CD14-positive monocyte (primary cell): ENCODE measurements at regions not wholly inside any gene's neighbourhood (a gene's known extent, or its start where the extent isn't known, plus 50 kb on each side); places are given as distances from the start of the nearest gene placed in this dataset.

ENCODE experiments used
- DNase-seq, 3 donors: peaks; one replicate each; pipeline ENCODE4 v3.0.0-alpha.2; 2011 to 2022
- H2AFZ ChIP-seq: 2 replicates; pipeline ENCODE4 v1.6.0; 2012; ENCODE audit warnings: mild to moderate bottlenecking, low read depth, low read length, inconsistent platforms; ENCODE audit not compliant: insufficient read depth, poor library complexity, severe bottlenecking
- H3K27ac ChIP-seq, 2 donors: 1 replicate in 1 of 2; 2 replicates in 1 of 2; pipeline ENCODE4 v1.5.1; 2012 to 2013; ENCODE audit warnings: low read length in 2 of 2, control low read depth in 1 of 2, inconsistent platforms in 1 of 2, low read depth in 1 of 2, mild to moderate bottlenecking in 1 of 2
- H3K27me3 ChIP-seq, 2 donors: one replicate each; pipeline versions ENCODE4 v1.6.0 to v1.6.1; 2011 to 2013; ENCODE audit warnings: low read length in 2 of 2; ENCODE audit not compliant: control insufficient read depth in 2 of 2, insufficient read depth in 2 of 2
- H3K36me3 ChIP-seq, 2 donors: replicated peaks in 1 of 2; 1 replicate in 1 of 2; 2 replicates in 1 of 2; pipeline versions ENCODE4 v1.5.1 to v1.6.1; 2012 to 2013; ENCODE audit warnings: low read length in 2 of 2, control low read depth in 1 of 2, inconsistent platforms in 1 of 2, mild to moderate bottlenecking in 1 of 2; ENCODE audit not compliant: insufficient read depth in 2 of 2, control insufficient read depth in 1 of 2
- H3K4me1 ChIP-seq, 2 donors: 1 replicate in 1 of 2; 2 replicates in 1 of 2; pipeline versions ENCODE4 v1.5.1 to v1.6.1; 2012 to 2013; ENCODE audit warnings: low read length in 2 of 2, control low read depth in 1 of 2, inconsistent platforms in 1 of 2, mild to moderate bottlenecking in 1 of 2, moderate library complexity in 1 of 2; ENCODE audit not compliant: insufficient read depth in 2 of 2, control insufficient read depth in 1 of 2
- H3K4me2 ChIP-seq: replicated peaks from 2 replicates; pipeline ENCODE3; 2012; ENCODE audit warnings: low read length, moderate library complexity, mild to moderate bottlenecking; ENCODE audit not compliant: poor library complexity, severe bottlenecking; ENCODE audit errors: extremely low read depth
- H3K4me3 ChIP-seq, 3 experiments: fragments of 200-600 bp in 1 of 3; sonication (generic) in 1 of 3; replicated peaks in 1 of 3; 1 replicate in 2 of 3; 2 replicates in 1 of 3; pipeline ENCODE4 v1.5.1; 2011 to 2013; ENCODE audit warnings: low read length in 3 of 3, mild to moderate bottlenecking in 3 of 3, control low read depth in 2 of 3, low read depth in 2 of 3, inconsistent platforms in 1 of 3, moderate library complexity in 1 of 3
- H3K79me2 ChIP-seq: 2 replicates; pipeline ENCODE4 v1.6.0; 2012; ENCODE audit warnings: mild to moderate bottlenecking, control low read depth, inconsistent platforms, low read length, moderate library complexity; ENCODE audit not compliant: insufficient read depth
- H3K9ac ChIP-seq: 2 replicates; pipeline ENCODE4 v1.6.0; 2017; ENCODE audit warnings: low read length, mild to moderate bottlenecking; ENCODE audit not compliant: insufficient read depth, poor library complexity, severe bottlenecking
- H3K9me3 ChIP-seq, 2 donors: replicated peaks in 1 of 2; 1 replicate in 1 of 2; 2 replicates in 1 of 2; pipeline versions ENCODE4 v1.5.1 to v1.6.1; 2012 to 2013; ENCODE audit warnings: low read length in 2 of 2, control low read depth in 1 of 2; ENCODE audit not compliant: control insufficient read depth in 1 of 2, insufficient read depth in 1 of 2
- H4K20me1 ChIP-seq: 2 replicates; pipeline ENCODE4 v1.6.0; 2012; ENCODE audit warnings: mild to moderate bottlenecking, low read length, control low read depth, moderate library complexity; ENCODE audit not compliant: insufficient read depth
- H3K27ac Mint-ChIP-seq, 7 donors: one replicate each; pipeline ENCODE4 v1.8.0; 2020; ENCODE audit warnings: mild to moderate bottlenecking in 7 of 7, mixed read lengths in 7 of 7, moderate library complexity in 6 of 7, inconsistent platforms in 2 of 7
- H3K27me3 Mint-ChIP-seq, 3 donors: one replicate each; pipeline ENCODE4 v1.8.0; 2021 to 2022; ENCODE audit warnings: low read depth in 3 of 3, mild to moderate bottlenecking in 3 of 3, mixed read lengths in 3 of 3, moderate library complexity in 3 of 3, inconsistent platforms in 1 of 3
- H3K36me3 Mint-ChIP-seq, 2 donors: one replicate each; pipeline ENCODE4 v1.8.0; 2020; ENCODE audit warnings: mixed read lengths in 2 of 2, inconsistent platforms in 1 of 2, mild to moderate bottlenecking in 1 of 2
- H3K4me1 Mint-ChIP-seq: one replicate; pipeline ENCODE4 v1.8.0; 2020; ENCODE audit warnings: mild to moderate bottlenecking, mixed read lengths
- H3K4me3 Mint-ChIP-seq, 2 donors: one replicate each; pipeline ENCODE4 v1.8.0; 2020; ENCODE audit warnings: mild to moderate bottlenecking in 2 of 2, mixed read lengths in 2 of 2, moderate library complexity in 1 of 2
- H3K9me3 Mint-ChIP-seq, 7 donors: one replicate each; pipeline ENCODE4 v1.8.0; 2020 to 2022; ENCODE audit warnings: mixed read lengths in 7 of 7, mild to moderate bottlenecking in 6 of 7, moderate library complexity in 6 of 7, inconsistent platforms in 2 of 7
- WGBS: methylation state at CpG from one replicate; pipeline ENCODE4 v1.1.5; 2013; ENCODE audit warnings: missing lambda C conversion rate; ENCODE audit not compliant: insufficient coverage; 5-methylcytosine and 5-hydroxymethylcytosine counted together
- intact Hi-C, 2 donors: fragments of 100-400 bp; cut with micrococcal nuclease; formaldehyde crosslinking; loops; one replicate each; pipeline versions ENCODE4 v1.15.0 to v1.15.1; 2023
- TF ChIP-seq, protein P1 (sequence below): fragments of 200-600 bp; IDR thresholded peaks from one replicate; pipeline ENCODE4 v1.8.0; 2022; ENCODE audit warnings: antibody characterized with exemption, mild to moderate bottlenecking

DNA sequence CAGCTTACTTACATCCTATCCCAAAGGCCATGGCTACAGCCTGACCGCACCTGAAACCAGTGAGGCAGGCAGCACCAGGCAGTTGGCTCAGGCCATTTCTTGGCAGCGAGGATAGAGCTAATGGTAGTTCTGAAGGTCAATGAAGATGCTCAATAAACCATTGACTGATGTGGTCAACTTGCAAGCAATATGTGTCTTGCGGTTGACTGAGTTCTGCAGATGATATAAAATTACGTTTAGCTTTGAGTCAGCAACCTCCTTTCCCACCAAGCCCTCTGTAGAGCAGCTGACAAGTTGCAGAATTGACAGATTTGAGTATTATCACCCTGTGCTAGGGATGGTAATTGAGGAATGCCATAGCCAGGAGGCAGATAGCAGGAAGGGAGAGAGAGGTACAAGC, 189.0 kb upstream of the PUM3 start:
- Mint-ChIP-seq H3K9me3 (no peaks in the 10 kb centered on the region), H3K27me3 (peaks cover 0 to 4% (median 3%) of the 10 kb centered on the region in 3 donors), H3K4me1 (no peaks in the 10 kb centered on the region), H3K4me3 (no peak overlapping the region), H3K36me3 (no peaks in the 10 kb centered on the region), H3K27ac (peak overlapping the region in 1 of 7 donors; percentile 5)
- no peak for DNase-seq
- TF ChIP-seq, protein P1, sequence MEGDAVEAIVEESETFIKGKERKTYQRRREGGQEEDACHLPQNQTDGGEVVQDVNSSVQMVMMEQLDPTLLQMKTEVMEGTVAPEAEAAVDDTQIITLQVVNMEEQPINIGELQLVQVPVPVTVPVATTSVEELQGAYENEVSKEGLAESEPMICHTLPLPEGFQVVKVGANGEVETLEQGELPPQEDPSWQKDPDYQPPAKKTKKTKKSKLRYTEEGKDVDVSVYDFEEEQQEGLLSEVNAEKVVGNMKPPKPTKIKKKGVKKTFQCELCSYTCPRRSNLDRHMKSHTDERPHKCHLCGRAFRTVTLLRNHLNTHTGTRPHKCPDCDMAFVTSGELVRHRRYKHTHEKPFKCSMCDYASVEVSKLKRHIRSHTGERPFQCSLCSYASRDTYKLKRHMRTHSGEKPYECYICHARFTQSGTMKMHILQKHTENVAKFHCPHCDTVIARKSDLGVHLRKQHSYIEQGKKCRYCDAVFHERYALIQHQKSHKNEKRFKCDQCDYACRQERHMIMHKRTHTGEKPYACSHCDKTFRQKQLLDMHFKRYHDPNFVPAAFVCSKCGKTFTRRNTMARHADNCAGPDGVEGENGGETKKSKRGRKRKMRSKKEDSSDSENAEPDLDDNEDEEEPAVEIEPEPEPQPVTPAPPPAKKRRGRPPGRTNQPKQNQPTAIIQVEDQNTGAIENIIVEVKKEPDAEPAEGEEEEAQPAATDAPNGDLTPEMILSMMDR, result no peak
- H3K79me2 ChIP-seq, result no peaks in the 10 kb centered on the region
- no peak overlapping the region for H3K4me2 ChIP-seq
- no peak overlapping the region for H3K9ac ChIP-seq
- H3K4me1 ChIP-seq, result no peaks in the 10 kb centered on the region
- no peaks in the 10 kb centered on the region for H4K20me1 ChIP-seq
- WGBS, result 100% methylated on average over 3 of the region's 4 CpGs
- no peak overlapping the region for H3K4me3 ChIP-seq
- H3K9me3 ChIP-seq, result no peaks in the 10 kb centered on the region
- H3K36me3 ChIP-seq, result no peaks in the 10 kb centered on the region
- intact Hi-C loops, result no loop called here
- H2AFZ ChIP-seq, result no peak overlapping the region
- H3K27ac ChIP-seq, result no peak overlapping the region
- H3K27me3 ChIP-seq, result no peaks in the 10 kb centered on the region

DNA sequence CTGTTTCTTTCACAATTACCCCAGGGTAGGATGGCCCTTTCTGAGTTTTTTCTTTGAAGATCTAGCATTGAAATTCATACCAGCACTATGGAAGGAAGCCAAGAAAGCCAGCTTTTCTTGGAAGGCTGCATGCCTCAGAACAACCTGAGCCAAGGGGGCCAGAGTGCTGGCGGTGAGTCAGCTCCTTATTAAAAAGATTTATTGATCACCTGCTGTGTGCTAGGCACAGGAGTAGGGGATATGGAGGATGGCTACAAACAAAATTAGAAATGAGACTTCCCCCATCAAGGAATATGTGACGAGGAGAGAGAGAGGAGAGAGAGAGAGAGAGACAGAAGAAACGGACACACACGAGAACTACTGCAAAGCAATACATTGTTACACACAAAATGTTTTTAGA, 184.6 kb upstream of the PUM3 start:
- no CpG with 5 or more reads among the region's 4 CpGs for WGBS
- intact Hi-C loops, result no loop called here
- no peaks in the 10 kb centered on the region for H3K36me3 Mint-ChIP-seq
- Histone ChIP-seq H3K9ac (no peak overlapping the region), H3K27ac (no peak overlapping the region), H3K79me2 (no peaks in the 10 kb centered on the region), H3K4me1 (no peaks in the 10 kb centered on the region), H3K4me2 (no peak overlapping the region), H4K20me1 (no peaks in the 10 kb centered on the region), H3K4me3 (no peak overlapping the region), H3K27me3 (no peaks in the 10 kb centered on the region), H3K9me3 (no peaks in the 10 kb centered on the region), H2AFZ (no peak overlapping the region), H3K36me3 (no peaks in the 10 kb centered on the region)
- H3K4me1 Mint-ChIP-seq, result no peaks in the 10 kb centered on the region
- TF ChIP-seq, protein P1, result no peak
- no peak overlapping the region for H3K27ac Mint-ChIP-seq
- no peak for DNase-seq
- peaks cover 0 to 3% (median 2%) of the 10 kb centered on the region in 3 donors for H3K27me3 Mint-ChIP-seq
- H3K9me3 Mint-ChIP-seq, result peaks cover 0 to 4% (median 0%) of the 10 kb centered on the region in 7 donors
- no peak overlapping the region for H3K4me3 Mint-ChIP-seq
